HuH-7.5 (cell line): ENCODE measurements at regions not wholly inside any gene's neighbourhood (a gene's known extent, or its start where the extent isn't known, plus 50 kb on each side); places are given as distances from the start of the nearest gene placed in this dataset.

Experiments
- DNase-seq: peaks from one replicate; pipeline ENCODE4 v3.0.0; 2011; ENCODE audit warnings: low spot score

- no peak for DNase-seq
These were observed 1092.3 kb downstream of the EFNB2 start for GRCh38 chr13:105442949-105443699.

- no peak for DNase-seq
These were observed 1093.4 kb downstream of the EFNB2 start for GRCh38 chr13:105442040-105442439.

GRCh38 chr13:105441051-105441750, 1094.3 kb downstream of the EFNB2 start:
- DNase-seq: no peak

DNA sequence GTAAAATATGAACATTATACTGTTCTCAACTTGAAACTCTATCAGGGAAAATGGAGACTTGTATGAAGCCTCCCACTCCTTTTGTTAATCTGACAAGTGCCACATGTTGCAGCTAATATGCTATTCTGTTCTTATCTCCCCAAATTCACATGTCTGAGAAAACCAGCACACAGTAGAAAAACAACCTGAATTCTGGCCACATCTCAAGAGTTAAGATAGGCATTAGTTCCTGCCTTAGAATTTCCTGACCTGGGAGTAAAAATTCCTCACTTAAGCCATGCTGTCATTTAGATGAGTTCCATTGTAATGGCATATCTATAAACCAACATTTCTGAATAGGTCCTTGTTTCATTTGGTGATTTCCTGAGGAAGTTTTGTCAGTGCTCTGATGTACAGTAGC, 1098.5 kb downstream of the EFNB2 start:
- no peak for DNase-seq

- no peak for DNase-seq
These were observed 1103.0 kb downstream of the EFNB2 start for GRCh38 chr13:105432438-105432837.

- no peak for DNase-seq
These were observed 1106.7 kb downstream of the EFNB2 start for GRCh38 chr13:105428811-105429210.

DNA sequence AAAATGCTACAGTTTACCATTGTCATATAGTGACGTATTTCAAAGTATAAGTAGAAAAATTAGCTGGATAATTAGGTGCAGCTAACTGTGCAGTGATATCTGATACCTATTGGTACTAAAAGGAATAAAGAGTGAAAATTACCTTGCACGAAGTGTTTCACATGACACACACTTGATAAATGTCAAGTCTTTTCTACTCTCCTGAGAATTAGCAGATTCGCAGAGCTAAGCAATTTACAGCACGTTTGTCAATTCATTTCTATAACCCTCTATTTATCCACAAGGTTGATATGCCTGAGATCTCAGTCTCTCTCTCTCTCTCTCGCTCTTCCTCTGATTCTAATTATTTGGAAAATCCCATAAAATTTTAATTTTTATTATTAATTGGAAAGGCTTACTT, 1109.0 kb downstream of the EFNB2 start:
- DNase-seq: no peak

- DNase-seq: no peak
These were observed 1120.8 kb downstream of the EFNB2 start for GRCh38 chr13:105414639-105415038.

- no peak for DNase-seq
These were observed 1123.3 kb downstream of the EFNB2 start for GRCh38 chr13:105412171-105412570.

- DNase-seq: no peak
These were observed 1124.9 kb downstream of the EFNB2 start for GRCh38 chr13:105410602-105411001.

- no peak for DNase-seq
These were observed 1128.9 kb downstream of the EFNB2 start for GRCh38 chr13:105406551-105406950.

DNA sequence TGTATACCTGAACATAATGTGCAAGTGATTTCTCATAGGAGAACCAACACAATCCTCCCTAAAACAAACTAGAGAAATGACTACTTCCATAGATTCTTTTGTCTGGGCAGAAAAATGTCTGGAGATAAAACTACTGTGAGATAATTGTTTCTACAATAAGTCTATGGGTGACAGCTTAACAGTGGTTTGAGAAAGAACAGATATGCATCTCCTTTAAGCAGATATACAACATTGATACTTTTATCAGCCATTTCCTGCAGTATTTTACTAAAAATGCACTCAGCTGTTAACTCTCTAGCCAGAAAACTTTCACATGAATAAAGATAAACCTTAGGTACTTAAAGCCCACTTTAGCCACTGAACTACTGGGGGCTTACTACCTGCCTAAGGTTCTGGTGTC, 1132.4 kb downstream of the EFNB2 start:
- DNase-seq: no peak

DNA sequence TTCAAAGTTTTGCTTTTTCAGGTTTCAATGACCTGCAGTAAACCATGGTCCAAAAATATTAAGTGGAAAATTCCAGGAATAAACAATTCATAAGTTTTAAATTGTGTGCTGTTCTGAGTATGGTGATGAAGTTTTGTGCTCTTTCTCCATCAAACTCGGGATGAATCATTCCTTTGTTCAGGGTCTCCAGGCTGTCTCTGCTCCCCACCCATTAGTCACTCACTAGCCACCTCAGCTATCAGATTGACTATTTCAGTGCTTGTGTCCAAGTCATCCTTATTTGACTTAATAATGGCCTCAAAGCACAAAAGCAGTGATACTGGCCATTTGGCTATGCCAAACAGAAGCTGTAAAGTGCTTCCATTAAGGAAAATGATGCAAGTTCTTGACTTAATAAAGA, 1140.4 kb downstream of the EFNB2 start:
- no peak for DNase-seq

GRCh38 chr13:105389373-105389772, 1146.1 kb downstream of the EFNB2 start:
- no peak for DNase-seq

DNA sequence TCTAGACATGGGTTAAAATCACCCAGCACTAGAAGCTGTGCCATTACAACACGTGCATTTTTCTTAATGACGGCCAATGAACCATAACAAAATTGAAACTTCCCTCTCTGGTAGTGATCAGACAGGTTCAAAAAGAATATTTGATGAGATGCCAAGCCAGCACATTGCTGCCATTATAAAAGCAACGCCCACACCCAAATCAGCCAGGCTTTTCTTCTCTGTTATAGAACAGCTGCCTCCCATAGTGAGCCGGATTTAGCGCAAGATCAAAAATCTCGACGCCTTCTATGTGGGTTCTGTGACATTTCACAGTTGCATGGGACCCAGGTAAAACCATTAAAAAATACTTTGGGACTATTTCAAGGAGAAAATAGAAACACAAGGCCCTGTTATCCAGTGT, 1158.0 kb downstream of the EFNB2 start:
- DNase-seq: no peak

- DNase-seq: no peak
These were observed 1165.3 kb downstream of the EFNB2 start for GRCh38 chr13:105370011-105370650.

- no peak for DNase-seq
These were observed 1166.7 kb downstream of the EFNB2 start for GRCh38 chr13:105368781-105369180.

DNA sequence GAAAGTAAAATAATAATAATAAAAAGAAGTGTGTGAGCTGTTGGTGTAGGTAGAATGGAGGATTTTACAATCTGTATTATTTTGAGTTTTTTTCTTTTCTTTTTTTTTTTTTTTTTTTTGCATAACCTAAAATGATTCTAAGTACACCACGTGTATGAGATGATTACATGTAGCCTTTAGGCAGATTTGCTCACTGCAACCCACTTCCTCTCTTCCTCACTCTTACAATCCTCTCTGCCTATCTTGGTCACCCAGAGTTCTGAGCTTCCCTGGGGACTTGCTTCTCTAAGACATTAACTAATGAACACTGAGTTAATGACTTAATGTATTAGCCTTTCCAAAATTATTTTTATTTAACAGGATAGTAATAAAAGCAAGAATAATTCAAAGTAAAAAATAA, 1169.6 kb downstream of the EFNB2 start:
- no peak for DNase-seq

- DNase-seq: no peak
These were observed 1170.4 kb downstream of the EFNB2 start for GRCh38 chr13:105365021-105365550.

DNA sequence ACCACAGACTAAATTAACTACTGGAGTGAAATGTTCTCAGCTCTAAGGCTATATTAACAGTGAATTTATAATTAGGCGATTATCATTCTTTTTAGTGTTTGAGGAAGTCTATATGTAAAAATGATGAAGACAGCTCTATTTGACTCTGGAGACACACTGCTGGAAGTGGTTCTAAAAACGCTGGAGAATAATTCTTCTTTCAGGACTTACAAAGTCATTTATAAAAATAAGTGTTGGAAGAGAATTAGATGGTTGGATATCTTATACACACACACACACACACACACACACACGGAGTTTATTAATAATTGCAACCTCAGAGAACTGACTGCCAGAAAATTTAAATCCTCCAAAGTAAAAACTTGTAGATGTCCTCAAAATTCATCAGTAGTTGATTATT, 1171.3 kb downstream of the EFNB2 start:
- DNase-seq: no peak

DNA sequence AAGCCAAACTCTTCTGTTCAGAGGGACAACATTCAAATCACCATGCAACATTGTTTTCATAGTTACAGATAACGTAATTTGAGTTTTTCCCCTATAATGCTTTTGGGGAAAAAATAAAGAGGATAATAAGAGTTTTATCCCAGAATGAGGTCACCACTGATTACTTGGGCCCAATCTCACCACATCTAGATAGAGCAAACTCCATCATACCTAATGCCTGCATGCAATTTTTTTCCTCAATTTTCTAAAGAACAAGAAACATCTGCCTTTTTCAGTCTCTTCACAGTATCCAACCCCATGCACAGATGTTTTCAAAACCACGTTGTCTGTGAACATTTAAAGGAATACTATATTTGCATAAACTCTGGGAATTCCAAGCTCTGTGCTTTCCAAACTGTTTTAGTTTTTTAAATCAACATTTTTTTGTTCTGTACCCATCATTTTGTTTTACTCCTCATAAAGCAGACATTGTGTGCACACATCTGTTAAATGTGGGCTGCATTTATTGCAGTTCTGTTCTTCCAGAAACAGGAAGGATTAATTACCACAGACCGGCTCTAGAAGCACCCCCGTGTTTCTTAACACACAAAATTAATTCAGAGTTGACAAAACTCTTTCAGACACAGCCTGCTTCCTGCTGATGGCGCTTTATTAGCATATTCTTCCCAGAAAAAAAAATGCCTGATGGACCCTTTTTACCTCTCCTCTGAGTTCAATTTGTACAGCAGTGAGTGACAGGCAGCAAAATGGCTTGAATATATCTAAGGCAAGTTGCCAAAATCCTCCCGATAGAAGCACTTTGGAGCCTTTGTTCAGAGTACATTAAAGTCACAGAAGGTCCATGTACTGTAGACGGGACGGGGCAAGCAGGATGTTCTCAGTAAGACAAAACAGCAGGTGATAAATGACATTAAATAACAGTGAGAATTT, 1171.9 kb downstream of the EFNB2 start:
- no peak for DNase-seq

GRCh38 chr13:105353654-105354053, 1181.8 kb downstream of the EFNB2 start:
- DNase-seq: no peak
